ENCODE measurements at regions not wholly inside any gene's neighbourhood (a gene's known extent, or its start where the extent isn't known, plus 50 kb on each side); places are given as distances from the start of the nearest gene placed in this dataset.

DNA sequence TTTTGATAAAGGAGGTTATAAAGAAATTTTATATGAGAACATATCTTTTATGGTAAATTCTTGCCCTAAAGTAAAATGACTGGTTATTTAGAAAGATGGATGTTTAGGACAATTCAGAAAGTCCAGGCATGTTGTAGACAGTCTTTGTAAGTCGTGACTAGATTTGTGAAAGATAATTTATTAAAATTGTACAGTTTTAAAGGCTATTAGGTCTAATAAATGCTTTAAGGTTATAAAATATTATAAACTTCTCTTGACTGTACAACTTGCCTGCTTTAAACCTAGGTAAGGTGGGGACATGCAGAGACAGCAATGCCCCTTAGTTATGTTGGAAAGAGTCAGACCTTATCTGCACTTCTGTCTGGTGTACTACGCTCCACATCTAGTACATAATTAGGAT is 933.5 kb downstream of the SI start:
- ATAC-seq (no peak), DNase-seq (no peak)
- 62 to 76% (median 69%) methylated on average over 2 of the region's 2 CpGs for WGBS, 4 donors
- Histone ChIP-seq H3K9me3 (peaks cover 0 to 47% (median 18%) of the 10 kb centered on the region in 12 donors), H3K27ac (no peak overlapping the region), H3K4me1 (no peaks in the 10 kb centered on the region), H3K36me3 (no peaks in the 10 kb centered on the region), H3K4me3 (no peak overlapping the region), H3K27me3 (no peaks in the 10 kb centered on the region)
- intact Hi-C loops (cut with DNase I): no loop called here
- TF ChIP-seq, protein P1, sequence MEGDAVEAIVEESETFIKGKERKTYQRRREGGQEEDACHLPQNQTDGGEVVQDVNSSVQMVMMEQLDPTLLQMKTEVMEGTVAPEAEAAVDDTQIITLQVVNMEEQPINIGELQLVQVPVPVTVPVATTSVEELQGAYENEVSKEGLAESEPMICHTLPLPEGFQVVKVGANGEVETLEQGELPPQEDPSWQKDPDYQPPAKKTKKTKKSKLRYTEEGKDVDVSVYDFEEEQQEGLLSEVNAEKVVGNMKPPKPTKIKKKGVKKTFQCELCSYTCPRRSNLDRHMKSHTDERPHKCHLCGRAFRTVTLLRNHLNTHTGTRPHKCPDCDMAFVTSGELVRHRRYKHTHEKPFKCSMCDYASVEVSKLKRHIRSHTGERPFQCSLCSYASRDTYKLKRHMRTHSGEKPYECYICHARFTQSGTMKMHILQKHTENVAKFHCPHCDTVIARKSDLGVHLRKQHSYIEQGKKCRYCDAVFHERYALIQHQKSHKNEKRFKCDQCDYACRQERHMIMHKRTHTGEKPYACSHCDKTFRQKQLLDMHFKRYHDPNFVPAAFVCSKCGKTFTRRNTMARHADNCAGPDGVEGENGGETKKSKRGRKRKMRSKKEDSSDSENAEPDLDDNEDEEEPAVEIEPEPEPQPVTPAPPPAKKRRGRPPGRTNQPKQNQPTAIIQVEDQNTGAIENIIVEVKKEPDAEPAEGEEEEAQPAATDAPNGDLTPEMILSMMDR (IDR thresholded peaks at IDR 0.05): no peak
- no peak for TF ChIP-seq POLR2A (IDR thresholded peaks at IDR 0.05)

DNA sequence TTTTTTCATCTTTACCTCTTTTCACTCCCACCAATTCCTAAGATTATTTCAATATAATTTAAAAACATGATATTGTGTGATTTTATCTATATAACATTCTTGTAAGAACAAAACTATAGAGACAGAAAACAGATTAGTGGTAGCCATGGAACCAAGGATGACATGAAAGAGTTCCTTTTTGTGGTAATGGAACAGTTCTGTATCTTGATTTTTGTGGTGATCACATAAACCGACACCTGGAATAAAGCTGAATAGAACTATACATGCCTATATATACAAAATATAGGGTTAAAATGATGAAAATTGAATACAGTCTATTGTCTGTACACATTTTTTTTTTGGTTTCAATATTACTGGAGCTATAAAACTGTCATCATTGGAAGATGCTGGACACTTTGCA is 945.4 kb downstream of the SI start:
- Histone ChIP-seq H3K4me3 (no peak overlapping the region), H3K9me3 (peaks cover 0 to 4% (median 0%) of the 10 kb centered on the region in 12 donors), H3K27ac (no peak overlapping the region), H3K4me1 (no peaks in the 10 kb centered on the region), H3K36me3 (no peaks in the 10 kb centered on the region), H3K27me3 (no peaks in the 10 kb centered on the region)
- WGBS, 4 donors: 84 to 89% (median 87%) methylated on average over 1 of the region's 1 CpG
- ATAC-seq (no peak), DNase-seq (no peak)
- intact Hi-C loops (cut with DNase I): no loop called here
- no peak for TF ChIP-seq POLR2A (IDR thresholded peaks at IDR 0.05)
- TF ChIP-seq, protein P1 (IDR thresholded peaks at IDR 0.05): no peak

GRCh38 chr3:164113371-164114332 is 964.6 kb downstream of the SI start:
- WGBS, 4 donors: 70 to 79% (median 77%) methylated on average over 6 to 8 of the region's 8 CpGs
- DNase-seq: no peak
- Histone ChIP-seq H3K4me3 (no peak overlapping the region), H3K4me1 (no peaks in the 10 kb centered on the region), H3K36me3 (no peaks in the 10 kb centered on the region), H3K27ac (no peak overlapping the region), H3K9me3 (peaks cover 0 to 13% (median 0%) of the 10 kb centered on the region in 12 donors), H3K27me3 (no peaks in the 10 kb centered on the region)
- no peak for TF ChIP-seq POLR2A (IDR thresholded peaks at IDR 0.05)
- TF ChIP-seq, protein P1 (IDR thresholded peaks at IDR 0.05): no peak
- intact Hi-C loops (cut with DNase I): no loop called here
- no peak for ATAC-seq

- intact Hi-C loops (cut with DNase I): no loop called here
- ATAC-seq: no peak
- Histone ChIP-seq H3K9me3 (no peaks in the 10 kb centered on the region), H3K4me1 (no peaks in the 10 kb centered on the region), H3K4me3 (no peak overlapping the region), H3K27ac (no peak overlapping the region), H3K27me3 (no peaks in the 10 kb centered on the region), H3K36me3 (no peaks in the 10 kb centered on the region)
- TF ChIP-seq, protein P1 (IDR thresholded peaks at IDR 0.05): no peak
- TF ChIP-seq POLR2A (IDR thresholded peaks at IDR 0.05): no peak
- no peak for DNase-seq
Observed at GRCh38 chr3:164096352-164096751, 981.9 kb downstream of the SI start.

All from heart left ventricle (tissue), 16 donors.